ENCODE measurements at regions not wholly inside any gene's neighbourhood (a gene's known extent, or its start where the extent isn't known, plus 50 kb on each side); places are given as distances from the start of the nearest gene placed in this dataset.

DNA sequence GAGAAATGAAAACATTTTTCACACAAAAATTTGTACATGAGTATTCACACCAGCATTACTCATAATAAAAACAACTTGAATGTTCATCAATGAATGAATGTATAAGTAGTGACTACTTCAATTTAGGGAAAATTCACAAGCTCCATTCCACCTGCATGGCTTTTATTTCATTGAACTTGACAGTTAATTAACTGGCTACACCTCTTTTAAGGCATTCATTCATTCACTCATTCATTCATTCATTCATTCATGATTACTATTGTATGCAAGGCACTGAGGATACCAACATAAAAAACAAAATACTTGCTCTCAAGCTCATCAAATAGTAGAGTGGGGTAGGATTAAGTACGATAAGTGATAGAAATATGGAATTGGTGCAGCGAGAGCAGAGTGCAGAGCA is 198.3 kb upstream of the DLGAP1 start:
- DNase-seq (ENCODE audit: low read depth in 4 of 4, low spot score in 3 of 4) = no peak

DNA sequence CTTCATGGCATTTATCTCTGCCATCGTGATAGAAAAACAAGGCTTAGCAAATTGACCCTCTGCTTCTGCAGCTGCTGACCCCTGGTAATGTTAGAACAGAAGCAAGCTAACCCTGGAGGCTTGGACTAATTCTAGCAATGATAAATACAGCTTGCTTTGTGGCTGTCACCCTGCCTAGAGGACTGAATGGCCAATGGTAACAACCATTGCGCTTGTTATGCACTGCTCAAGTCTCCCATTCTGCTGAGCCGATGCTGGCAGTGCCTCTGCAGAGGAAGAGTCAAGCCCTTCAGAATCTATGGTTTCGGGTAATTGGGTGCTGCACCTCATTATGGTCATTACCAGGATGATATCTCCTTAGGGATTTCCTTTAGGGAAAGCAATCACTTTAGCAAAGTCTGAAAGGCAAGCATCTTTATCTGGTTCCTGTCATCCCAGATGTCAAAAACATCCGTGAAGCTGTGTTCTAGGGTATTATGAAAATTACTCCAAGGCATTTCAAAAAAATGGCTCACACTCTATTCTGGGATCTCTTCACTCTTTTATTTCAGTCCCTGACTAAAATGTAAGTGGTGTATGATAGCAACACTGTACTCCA is 186.8 kb upstream of the DLGAP1 start:
- no peak for DNase-seq (ENCODE audit: low read depth in 4 of 4, low spot score in 3 of 4)

DNA sequence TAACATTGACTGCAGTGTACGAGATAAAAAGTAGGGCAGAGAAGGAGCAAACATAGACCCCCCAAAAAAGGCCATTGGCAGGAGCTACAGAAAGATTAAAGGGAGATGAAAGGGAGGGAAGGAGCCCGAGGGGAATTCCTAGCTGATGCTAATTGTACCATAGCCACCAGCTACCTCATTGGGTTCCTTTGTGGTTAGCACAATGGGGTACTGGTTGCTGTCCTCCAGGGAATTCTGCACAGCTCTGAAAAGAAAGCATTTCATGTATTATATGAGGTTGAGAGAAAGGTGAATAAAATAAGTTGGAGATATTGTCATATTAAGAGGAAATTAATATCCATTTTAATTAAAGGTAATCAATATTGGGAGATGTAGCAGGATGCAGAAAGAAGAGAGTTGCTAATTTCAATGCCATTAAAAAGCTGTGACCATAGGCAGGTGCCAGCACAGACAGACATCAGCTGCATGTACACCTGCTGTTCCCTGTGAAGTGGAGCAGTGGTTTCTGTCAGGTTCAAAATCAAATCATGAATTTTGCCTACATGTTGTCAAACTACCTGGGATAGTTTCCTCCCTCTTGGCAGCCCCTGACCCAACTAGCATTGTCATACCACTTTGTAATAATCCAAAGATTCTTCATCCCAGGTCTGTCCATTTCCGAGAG is 185.4 kb upstream of the DLGAP1 start:
- no peak for DNase-seq (ENCODE audit: low read depth in 4 of 4, low spot score in 3 of 4)

DNA sequence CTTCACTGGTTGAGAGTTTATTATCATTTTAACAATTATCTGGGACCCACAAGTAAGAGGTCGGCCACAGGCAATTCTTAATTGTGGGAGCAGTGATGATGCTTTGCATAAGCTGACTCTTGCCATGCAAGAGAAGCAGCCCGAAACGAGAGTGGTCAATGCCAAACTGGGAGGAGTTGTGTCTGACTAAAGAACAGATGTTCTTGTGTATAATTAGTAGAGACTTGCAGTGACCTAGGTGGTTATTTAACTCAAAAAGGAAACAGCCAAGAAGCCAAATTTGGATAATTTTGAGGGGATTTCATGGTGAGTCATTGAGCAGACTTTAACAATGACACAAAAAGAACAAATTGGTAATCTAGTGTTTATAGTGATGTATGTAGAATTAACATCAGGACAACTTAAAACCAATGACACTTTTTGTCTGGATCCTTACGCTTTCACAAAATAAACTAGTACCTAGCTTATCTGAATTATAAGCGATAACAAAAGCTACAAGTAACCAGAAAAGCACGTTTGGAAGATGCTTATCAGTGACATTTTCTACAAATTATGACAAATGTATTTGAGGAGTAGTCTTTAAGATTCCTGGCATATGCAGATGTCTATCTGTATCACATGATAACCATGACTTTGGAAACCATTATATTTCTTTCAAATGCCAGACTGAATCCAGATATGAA is 184.7 kb upstream of the DLGAP1 start:
- DNase-seq (ENCODE audit: low read depth in 4 of 4, low spot score in 3 of 4) = no peak

DNA sequence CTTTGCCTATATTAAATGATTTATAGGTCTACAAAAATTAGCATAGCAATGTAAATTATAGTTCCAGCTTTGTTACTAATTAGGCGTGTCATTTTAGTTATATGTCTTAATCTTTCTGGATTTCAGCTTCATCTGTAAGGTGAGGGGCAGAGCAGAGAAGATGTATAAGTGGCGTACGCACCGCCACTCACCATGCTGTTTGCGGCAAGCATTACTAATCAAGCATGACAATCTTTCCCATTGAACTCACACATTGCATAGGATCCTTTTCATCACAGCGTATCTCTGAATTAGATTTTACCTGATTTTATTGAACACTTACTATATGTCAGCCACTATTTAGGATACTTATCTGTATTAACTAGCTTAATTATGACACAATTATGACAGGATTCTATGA is 183.6 kb upstream of the DLGAP1 start:
- no peak for DNase-seq (ENCODE audit: low read depth in 4 of 4, low spot score in 3 of 4)

DNA sequence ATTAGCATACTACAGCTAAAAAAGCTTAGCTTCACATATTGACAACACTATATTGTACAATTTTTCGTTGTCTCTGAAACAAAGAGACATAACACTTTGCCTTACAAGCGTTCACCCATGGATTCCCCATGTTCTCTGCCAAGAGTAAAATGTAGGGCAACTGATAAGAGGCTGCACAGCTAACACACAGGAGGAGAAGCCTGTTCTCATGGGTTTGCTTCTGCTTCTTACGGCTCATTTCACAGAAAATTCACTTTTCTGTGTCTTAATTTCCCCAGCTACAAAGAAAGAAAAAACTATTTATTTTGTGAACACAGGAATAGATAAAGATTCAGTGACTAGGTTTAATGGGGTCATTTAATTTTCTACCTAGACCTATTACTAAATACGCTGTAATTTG is 182.8 kb upstream of the DLGAP1 start:
- no peak for DNase-seq (ENCODE audit: low read depth in 4 of 4, low spot score in 3 of 4)

DNA sequence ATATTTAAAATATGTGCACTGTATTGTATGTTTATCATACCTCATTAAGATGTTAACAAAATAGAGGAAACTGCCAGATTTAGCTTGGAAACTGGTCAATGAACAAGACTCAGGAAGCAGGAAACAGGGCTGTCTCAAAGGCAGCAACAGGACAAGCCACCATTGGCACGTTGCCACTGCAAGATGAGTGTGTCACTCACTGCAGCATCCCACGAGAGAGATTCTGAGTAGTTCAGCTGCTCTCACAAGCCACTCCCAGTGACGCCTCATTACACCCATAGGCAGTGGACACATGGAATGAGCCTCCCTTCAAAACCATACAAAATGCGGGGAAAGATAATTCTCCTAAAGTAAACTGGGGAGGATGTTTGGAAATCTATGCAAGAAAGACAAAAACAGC is 181.9 kb upstream of the DLGAP1 start:
- DNase-seq (ENCODE audit: low read depth in 4 of 4, low spot score in 3 of 4) = peak; percentile 4 to 22 (median 14)

DNA sequence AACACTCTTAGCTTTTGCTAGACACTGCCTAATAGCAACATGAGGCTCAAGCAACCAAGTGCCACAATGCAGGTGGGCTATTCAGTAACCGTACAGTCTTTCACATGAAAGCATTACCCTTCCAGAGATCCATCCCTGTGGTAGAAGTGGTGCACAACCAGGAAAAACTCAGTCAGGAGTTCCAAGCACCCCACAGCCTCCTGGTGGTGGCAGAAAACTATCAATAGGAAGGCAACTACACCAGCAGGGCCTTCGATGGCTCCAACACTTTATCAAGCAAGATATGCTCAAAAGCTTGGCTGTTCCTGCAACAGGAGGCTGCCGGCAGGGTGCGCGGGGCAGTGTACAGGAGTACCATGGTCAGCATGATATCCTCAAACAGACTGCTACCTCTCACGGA is 176.1 kb upstream of the DLGAP1 start:
- DNase-seq (ENCODE audit: low read depth in 4 of 4, low spot score in 3 of 4) = no peak

DNA sequence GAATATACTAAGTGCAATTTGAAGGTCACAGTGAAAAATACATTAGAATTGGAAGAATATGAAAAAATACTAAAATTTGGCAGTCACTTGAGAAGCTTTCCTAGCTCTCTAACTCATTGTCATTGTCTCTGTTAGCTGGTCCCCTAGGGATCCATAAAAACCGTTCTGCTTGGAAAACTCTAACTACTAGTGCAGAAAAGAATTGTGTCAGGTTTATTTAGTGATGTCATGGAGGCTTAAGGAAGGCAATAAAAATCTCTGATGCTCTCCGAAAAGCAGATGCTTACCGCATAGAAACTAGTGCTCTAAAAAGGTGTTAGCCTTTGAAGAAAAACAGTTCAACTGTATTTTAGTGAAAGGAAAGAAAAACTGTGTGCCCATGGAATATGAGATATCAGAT is 150.1 kb upstream of the DLGAP1 start:
- peak; percentile 1 to 39 (median 25) for DNase-seq (ENCODE audit: low read depth in 4 of 4, low spot score in 3 of 4)

DNA sequence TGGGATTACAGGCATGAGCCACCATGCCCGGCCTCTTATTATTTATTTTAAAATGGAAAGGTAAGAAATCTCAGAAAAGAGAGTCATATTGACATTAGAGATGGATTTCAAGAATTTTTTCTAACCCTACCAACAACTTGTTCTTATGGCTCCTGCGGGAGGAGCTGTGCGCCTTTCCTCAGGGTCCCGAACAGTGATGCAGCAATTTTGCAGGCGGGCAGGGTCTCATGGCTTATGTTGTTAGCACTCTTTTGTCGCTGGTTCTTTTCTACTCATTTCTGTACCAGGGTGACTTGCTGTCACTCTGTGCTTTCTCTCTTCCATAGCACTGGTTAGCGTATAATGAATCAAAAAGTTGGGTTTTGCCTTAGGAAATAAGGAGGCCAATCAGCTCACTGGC is 148.8 kb upstream of the DLGAP1 start:
- no peak for DNase-seq (ENCODE audit: low read depth in 4 of 4, low spot score in 3 of 4)

DNA sequence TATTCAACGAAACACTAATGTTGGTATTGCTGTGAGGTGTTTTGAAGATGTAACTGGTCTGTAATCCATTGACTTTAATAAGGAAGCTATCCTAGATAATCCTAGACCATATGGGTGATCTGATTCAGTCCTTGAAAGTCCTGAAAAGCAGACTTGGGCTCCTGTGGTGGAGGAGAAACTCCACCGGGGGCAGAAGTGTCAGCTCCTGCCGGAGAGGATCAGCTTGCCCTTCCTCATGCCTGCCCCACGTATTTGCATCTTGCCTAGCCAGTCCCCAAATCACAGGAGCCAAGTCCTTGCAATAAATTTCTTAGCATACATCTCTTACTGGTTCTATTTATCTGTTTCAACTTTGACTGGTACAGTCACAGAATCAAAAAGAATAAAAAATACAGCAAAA is 144.2 kb upstream of the DLGAP1 start:
- DNase-seq (ENCODE audit: low read depth in 4 of 4, low spot score in 3 of 4) = no peak

DNA sequence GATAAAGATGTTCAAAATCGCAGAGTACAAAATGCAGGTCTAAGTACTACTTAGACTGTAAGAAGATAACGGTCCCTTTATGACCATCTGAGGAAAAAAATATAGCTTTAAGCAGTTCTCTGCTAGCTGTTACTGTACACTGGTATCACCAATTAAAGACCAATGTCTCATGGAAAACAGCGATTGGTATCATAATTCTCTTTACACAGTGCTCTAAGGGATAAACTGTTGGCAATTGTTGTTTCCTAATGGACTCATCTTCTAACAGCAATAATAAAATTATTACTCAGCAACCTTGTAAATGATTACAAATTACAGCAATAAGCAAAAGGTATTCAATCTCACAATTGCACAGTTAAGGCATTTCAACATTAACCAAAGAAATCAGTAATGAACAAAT is 142.2 kb upstream of the DLGAP1 start:
- no peak for DNase-seq (ENCODE audit: low read depth in 4 of 4, low spot score in 3 of 4)

DNA sequence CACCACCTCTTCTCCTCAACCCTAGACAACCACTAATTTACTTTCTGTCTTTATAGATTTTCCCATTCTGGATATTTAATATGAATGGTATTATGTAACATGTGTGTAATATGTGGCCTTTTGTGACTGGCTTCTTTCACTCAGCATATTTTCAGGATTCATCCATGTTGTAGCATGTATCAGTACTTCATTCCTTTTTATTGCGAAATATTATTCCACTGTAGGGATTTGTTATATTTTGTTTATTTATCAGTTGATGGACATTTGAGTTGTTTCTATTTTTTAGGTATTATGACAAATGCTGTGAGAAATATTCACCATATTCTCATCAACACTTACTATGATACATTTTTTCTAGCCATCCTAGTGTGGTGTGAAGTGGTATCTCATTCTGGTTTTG is 138.8 kb upstream of the DLGAP1 start:
- DNase-seq (ENCODE audit: low read depth in 4 of 4, low spot score in 3 of 4) = no peak

DNA sequence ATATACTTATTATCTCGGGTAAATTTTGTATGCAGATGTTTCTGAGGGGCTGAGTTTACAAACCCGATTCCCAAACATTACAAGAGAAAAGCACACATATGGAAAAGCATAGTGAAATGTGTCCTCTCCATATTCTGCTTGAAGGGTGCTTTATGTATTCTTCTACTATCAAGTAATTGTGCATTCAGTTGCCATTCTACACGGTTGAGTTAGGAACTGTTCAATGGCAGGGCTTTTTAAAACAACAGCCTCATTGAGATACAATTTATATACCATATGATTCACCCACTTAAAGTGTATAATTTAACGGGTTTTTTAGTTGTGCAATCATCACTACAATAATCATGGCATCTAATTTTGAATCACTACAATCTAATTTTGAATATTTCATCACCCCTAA is 138.4 kb upstream of the DLGAP1 start:
- DNase-seq (ENCODE audit: low read depth in 4 of 4, low spot score in 3 of 4) = no peak

DNA sequence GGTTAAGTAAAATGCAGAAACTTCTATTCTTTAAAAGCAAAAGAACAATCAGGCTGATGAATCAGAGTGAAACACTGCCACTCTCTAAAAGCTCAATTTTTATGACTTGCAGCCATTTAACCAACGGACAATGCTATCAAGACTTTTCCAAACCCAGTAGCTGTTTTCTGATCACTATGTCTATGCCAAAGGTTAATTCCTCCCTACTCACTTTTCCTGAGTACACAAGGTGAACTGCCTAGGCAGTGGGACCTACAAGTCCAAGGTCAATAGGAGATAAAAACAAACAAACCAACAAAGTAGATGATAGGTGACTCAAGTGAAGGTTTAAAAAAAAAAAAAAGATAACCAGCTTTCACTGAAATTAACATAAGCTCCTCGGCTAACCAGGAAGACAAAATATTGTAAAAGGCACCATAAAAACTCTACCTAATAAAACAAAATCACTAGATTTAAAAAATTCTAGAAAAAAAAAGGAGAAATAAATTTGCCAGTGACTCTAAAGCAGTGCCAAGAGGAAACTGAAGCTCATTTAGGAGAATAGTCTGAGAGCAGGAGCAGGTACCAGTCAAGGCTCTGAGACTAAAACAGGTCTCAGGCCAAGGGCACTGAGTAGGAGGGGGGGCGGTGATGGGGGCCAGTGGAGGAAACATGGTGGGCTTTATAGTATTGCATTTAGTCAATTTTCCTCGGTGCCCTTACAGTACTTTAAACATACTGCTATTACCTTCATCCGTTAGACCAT is 134.1 kb upstream of the DLGAP1 start:
- DNase-seq (ENCODE audit: low read depth in 4 of 4, low spot score in 3 of 4) = no peak

DNA sequence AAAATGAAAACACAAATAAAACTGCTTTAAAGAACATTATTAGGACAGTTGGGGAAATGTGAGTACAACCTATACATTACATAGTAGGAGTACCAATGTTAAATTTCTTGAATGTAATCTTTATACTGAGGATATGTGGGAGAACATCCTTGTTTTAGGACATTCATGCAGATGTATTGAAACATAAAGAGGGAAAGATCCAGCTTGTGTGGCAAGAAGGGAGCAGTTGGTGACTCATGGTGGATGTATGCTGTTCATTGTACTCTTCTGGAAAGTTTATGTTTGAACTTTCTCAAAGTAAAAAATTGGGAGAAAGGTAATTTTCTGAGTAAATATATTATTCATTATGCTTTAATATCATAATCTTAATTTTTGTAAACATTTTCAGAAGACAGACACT is 132.1 kb upstream of the DLGAP1 start:
- DNase-seq (ENCODE audit: low read depth in 4 of 4, low spot score in 3 of 4) = no peak

DNA sequence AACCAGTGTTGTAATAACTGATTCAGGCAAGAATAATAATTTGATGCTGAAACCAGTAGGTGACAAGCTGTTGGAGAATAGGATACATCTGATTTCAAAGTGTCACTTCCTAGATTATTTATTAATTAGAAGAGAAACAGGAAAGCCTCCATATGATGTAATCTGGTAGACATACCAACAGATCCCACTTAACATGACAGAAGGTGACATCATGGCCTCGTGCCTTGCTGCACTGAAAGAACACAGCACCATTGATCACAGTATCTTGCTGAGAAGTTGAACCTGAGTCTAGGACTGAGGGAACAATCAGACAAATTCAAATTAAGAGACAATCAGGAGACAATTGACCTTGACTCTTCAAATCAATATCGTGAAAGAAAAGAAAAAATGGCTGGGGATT is 131.6 kb upstream of the DLGAP1 start:
- no peak for DNase-seq (ENCODE audit: low read depth in 4 of 4, low spot score in 3 of 4)

DNA sequence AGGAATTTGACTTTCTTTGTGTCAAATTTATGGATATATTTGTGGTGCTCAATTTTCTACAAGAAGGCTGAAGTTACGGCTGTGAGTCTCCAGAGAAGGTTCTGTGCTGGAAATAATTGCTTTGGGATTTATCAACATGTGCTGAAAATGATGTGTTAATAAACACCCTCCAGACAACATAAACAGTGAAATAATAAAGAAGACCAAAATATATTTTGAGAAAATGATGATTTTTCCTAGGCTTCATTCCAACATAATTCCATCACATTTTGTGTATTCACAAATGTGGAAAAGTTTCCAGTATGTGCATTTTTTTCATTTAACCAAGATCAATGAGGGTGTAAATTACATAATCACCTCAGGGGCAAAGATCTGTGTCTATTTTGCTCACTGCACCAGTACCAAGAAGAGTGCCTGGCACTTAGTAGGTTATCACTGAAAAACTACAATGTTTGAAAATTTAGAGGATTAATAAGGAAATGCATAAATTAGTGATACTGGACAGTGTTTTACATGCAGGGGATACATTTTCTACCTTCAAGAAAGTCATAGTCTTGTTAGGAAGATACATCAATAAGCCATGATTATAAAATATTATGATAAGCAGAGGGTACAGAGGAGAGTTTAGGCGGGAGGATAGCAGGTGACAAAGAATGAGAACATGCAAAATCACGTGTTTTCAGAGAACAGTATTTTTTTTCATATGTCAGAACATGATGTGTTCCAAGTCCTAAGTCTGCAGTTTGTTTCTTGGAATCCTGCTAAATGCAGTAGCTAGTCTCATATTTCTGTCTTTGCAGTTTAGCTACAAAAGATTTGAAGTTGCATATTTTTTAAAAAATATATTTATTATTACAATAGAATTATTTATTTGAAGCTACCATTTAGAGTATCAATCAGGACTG is 127.6 kb upstream of the DLGAP1 start:
- no peak for DNase-seq (ENCODE audit: low read depth in 4 of 4, low spot score in 3 of 4)

DNA sequence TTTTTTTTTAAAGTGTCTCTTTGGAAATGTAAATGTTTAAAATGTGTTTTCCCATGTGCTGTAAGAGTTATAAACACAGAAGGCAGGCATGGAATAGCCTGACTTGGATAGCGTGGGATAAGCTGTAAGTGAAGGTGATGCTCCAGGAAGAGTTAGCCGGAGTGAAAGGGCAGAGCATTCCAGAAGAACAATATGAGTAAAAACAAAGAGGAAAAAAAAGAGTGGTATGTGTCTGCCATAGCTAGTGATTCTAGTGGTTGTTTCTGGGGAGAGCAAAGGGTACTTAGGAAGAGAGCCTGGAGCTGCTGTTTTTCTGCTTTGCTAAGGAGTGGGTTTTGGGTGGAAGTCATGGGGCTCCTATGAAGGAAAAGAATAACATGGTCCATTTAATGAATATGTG is 126.9 kb upstream of the DLGAP1 start:
- DNase-seq (ENCODE audit: low read depth in 4 of 4, low spot score in 3 of 4) = no peak

DNA sequence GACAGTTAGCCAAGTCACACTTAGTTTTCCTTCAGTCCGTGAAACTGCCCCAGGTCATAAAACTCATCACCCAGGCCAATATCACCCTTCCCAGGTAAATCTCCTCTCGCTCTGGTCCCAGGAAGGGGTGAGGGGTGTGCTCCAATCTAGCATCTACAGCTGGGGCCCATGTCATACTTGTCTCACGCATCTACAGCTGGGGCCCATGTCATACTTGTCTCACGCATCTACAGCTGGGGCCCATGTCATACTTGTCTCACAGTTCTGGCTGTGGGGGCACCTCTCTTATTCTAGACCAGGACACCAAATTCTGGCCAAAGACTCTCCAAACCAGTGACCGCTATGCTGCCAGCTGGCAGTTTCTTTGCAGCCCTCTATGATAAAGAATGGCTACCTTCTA is 123.3 kb upstream of the DLGAP1 start:
- DNase-seq (ENCODE audit: low read depth in 4 of 4, low spot score in 3 of 4) = no peak

DNA sequence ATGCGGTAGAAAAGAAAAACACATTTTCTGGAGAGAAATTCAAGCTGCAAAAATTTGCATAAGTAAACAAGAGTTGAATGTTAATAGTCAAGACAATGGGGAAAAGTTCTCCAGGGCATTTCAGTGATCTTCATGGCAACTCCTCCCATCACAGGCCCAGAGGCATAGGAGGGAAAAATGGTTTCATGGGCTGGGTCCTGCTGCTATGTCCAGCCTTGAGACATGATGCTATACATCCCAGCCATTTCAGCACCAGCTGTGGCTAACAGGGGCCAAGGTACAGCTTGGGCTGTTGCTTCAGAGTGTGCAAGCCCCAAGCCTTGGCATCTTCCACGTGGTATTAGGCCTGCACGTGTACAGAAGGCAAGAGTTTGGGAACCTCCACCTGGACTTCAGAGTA is 118.6 kb upstream of the DLGAP1 start:
- DNase-seq (ENCODE audit: low read depth in 4 of 4, low spot score in 3 of 4) = no peak
